ENCODE measurements at regions not wholly inside any gene's neighbourhood (a gene's known extent, or its start where the extent isn't known, plus 50 kb on each side); places are given as distances from the start of the nearest gene placed in this dataset.

GRCh38 chr10:47248386-47249090, 51.5 kb upstream of the GDF10 start:
- peak; percentile 48 for DNase-seq (ENCODE audit: low spot score)
- no peak for TF ChIP-seq CTCF (IDR thresholded peaks at IDR 0.05)
- H3K36me3 ChIP-seq: no peaks in the 10 kb centered on the region

GRCh38 chr10:47249881-47250280, 50.1 kb upstream of the GDF10 start:
- Histone ChIP-seq H3K36me3 (no peaks in the 10 kb centered on the region), H3K4me1 (peaks cover 0 to 28% of the 10 kb centered on the region in 2 donors), H3K27ac (no peak overlapping the region), H3K9me3 (no peaks in the 10 kb centered on the region), H3K4me3 (no peak overlapping the region), H3K27me3 (no peaks in the 10 kb centered on the region)
- DNase-seq (ENCODE audit: low spot score): no peak
- no peak for TF ChIP-seq CTCF (IDR thresholded peaks at IDR 0.05)

More at GRCh38 chr10:47248386-47249090, 51.5 kb upstream of the GDF10 start:
- Histone ChIP-seq H3K27me3 (no peaks in the 10 kb centered on the region), H3K9me3 (no peaks in the 10 kb centered on the region), H3K4me1 (peaks cover 0 to 14% of the 10 kb centered on the region in 2 donors), H3K27ac (no peak overlapping the region), H3K4me3 (no peak overlapping the region)

Measured in right atrium auricular region (tissue), 2 donors.